ENCODE measurements at regions not wholly inside any gene's neighbourhood (a gene's known extent, or its start where the extent isn't known, plus 50 kb on each side); places are given as distances from the start of the nearest gene placed in this dataset.
A peak's percentile ranks its signal among the peaks of the same experiment; 100 is the strongest.

- in situ Hi-C loops (cut with HindIII; ENCODE audit: low sequenced_read_pairs): no loop called here
- DNase-seq (ENCODE audit: low read depth, low spot score): no peak
- no peak for TF ChIP-seq CTCF (IDR thresholded peaks at IDR 0.05; ENCODE audit: low read depth, low read length)
- no peak overlapping the region for H3K4me3 ChIP-seq (ENCODE audit: low read depth, low read length)
These were observed 141.3 kb downstream of the IRX1 start for GRCh38 chr5:3736926-3737325.

- DNase-seq (ENCODE audit: low read depth, low spot score): no peak
- no peak for TF ChIP-seq CTCF (IDR thresholded peaks at IDR 0.05; ENCODE audit: low read depth, low read length)
- in situ Hi-C loops (cut with HindIII; ENCODE audit: low sequenced_read_pairs): no loop called here
- H3K4me3 ChIP-seq (ENCODE audit: low read depth, low read length): no peak overlapping the region
These were observed 143.3 kb downstream of the IRX1 start for GRCh38 chr5:3738919-3739318.

- in situ Hi-C loops (cut with HindIII; ENCODE audit: low sequenced_read_pairs): no loop called here
- no peak for TF ChIP-seq CTCF (IDR thresholded peaks at IDR 0.05; ENCODE audit: low read depth, low read length)
- H3K4me3 ChIP-seq (ENCODE audit: low read depth, low read length): no peak overlapping the region
- peak; percentile 14 for DNase-seq (ENCODE audit: low read depth, low spot score)
These were observed 145.1 kb downstream of the IRX1 start for GRCh38 chr5:3740546-3741373.

- H3K4me3 ChIP-seq (ENCODE audit: low read depth, low read length): no peak overlapping the region
- DNase-seq (ENCODE audit: low read depth, low spot score): no peak
- no peak for TF ChIP-seq CTCF (IDR thresholded peaks at IDR 0.05; ENCODE audit: low read depth, low read length)
- in situ Hi-C loops (cut with HindIII; ENCODE audit: low sequenced_read_pairs): no loop called here
These were observed 145.7 kb downstream of the IRX1 start for GRCh38 chr5:3741374-3741770.

GRCh38 chr5:3742750-3743149, 147.1 kb downstream of the IRX1 start:
- no peak overlapping the region for H3K4me3 ChIP-seq (ENCODE audit: low read depth, low read length)
- TF ChIP-seq CTCF (IDR thresholded peaks at IDR 0.05; ENCODE audit: low read depth, low read length): no peak
- in situ Hi-C loops (cut with HindIII; ENCODE audit: low sequenced_read_pairs): no loop called here
- DNase-seq (ENCODE audit: low read depth, low spot score): no peak

- in situ Hi-C loops (cut with HindIII; ENCODE audit: low sequenced_read_pairs): no loop called here
- H3K4me3 ChIP-seq (ENCODE audit: low read depth, low read length): no peak overlapping the region
- no peak for DNase-seq (ENCODE audit: low read depth, low spot score)
- no peak for TF ChIP-seq CTCF (IDR thresholded peaks at IDR 0.05; ENCODE audit: low read depth, low read length)
These were observed 156.2 kb downstream of the IRX1 start for GRCh38 chr5:3751846-3752245.

Data from astrocyte of the spinal cord (primary cell).